OCI-LY1 (cell line): ENCODE measurements at regions not wholly inside any gene's neighbourhood (a gene's known extent, or its start where the extent isn't known, plus 50 kb on each side); places are given as distances from the start of the nearest gene placed in this dataset.

Experiments used
- H2AFZ ChIP-seq: fragments of 200-600 bp; sonication (generic), shearing (Covaris generic); 2 replicates; pipeline ENCODE4 v1.6.0; 2014; ENCODE audit warnings: antibody characterized with exemption, mild to moderate bottlenecking, low read length
- H3F3A ChIP-seq: fragments of 200-600 bp; sonication (generic), shearing (Covaris generic); 2 replicates; pipeline ENCODE4 v1.6.0; 2014; ENCODE audit warnings: mild to moderate bottlenecking, antibody characterized with exemption, low read length, moderate library complexity; ENCODE audit not compliant: insufficient read depth
- H3K27ac ChIP-seq: fragments of 200-600 bp; sonication (generic); 2 replicates; pipeline ENCODE4 v1.5.1; 2014; ENCODE audit warnings: low read length, mixed run types, mild to moderate bottlenecking, low read depth; ENCODE audit not compliant: poor library complexity, severe bottlenecking
- H3K27me3 ChIP-seq: fragments of 200-600 bp; sonication (generic); 2 replicates; pipeline ENCODE4 v1.6.0; 2014; ENCODE audit warnings: antibody characterized with exemption, mild to moderate bottlenecking, low read length, moderate library complexity; ENCODE audit not compliant: insufficient read depth
- H3K36me3 ChIP-seq: fragments of 200-600 bp; sonication (generic); 2 replicates; pipeline ENCODE4 v1.6.1; 2014; ENCODE audit warnings: mild to moderate bottlenecking, antibody characterized with exemption, low read length, moderate library complexity, mixed read lengths; ENCODE audit not compliant: insufficient read depth
- H3K4me1 ChIP-seq: fragments of 200-600 bp; sonication (generic); 2 replicates; pipeline ENCODE4 v1.5.1; 2014; ENCODE audit warnings: mild to moderate bottlenecking, low read length, moderate library complexity; ENCODE audit not compliant: insufficient read depth, severe bottlenecking
- H3K4me2 ChIP-seq: fragments of 200-600 bp; sonication (generic), shearing (Covaris generic); 2 replicates; pipeline ENCODE4 v1.6.1; 2014; ENCODE audit warnings: low read length
- H3K4me3 ChIP-seq: fragments of 200-600 bp; sonication (generic); 2 replicates; pipeline ENCODE4 v1.5.1; 2014; ENCODE audit warnings: low read length, low read depth, mild to moderate bottlenecking, mixed read lengths; ENCODE audit not compliant: poor library complexity, severe bottlenecking
- H3K79me2 ChIP-seq: fragments of 200-600 bp; shearing (Covaris generic); 2 replicates; pipeline ENCODE4 v1.6.1; 2016; ENCODE audit warnings: mixed run types, low read length, mixed read lengths; ENCODE audit not compliant: insufficient read depth
- H3K9ac ChIP-seq: fragments of 200-600 bp; sonication (generic), shearing (Covaris generic); 2 replicates; pipeline ENCODE4 v1.6.1; 2014; ENCODE audit warnings: mild to moderate bottlenecking, low read length, mixed read lengths
- H3K9me2 ChIP-seq: fragments of 200-600 bp; sonication (generic), shearing (Covaris generic); 2 replicates; pipeline ENCODE4 v1.6.1; 2014; ENCODE audit warnings: low read depth, mild to moderate bottlenecking, low read length, mixed read lengths
- H3K9me3 ChIP-seq: fragments of 200-600 bp; shearing (Covaris generic); 2 replicates; pipeline ENCODE4 v1.6.1; 2014; ENCODE audit warnings: low read length, mixed read lengths
- H4K20me1 ChIP-seq: fragments of 200-600 bp; sonication (generic), shearing (Covaris generic); 2 replicates; pipeline ENCODE4 v1.6.0; 2016; ENCODE audit warnings: mild to moderate bottlenecking, low read length; ENCODE audit not compliant: insufficient read depth
- CTCF ChIP-seq: fragments of 200-600 bp; sonication (generic), shearing (Covaris generic); IDR thresholded peaks from 2 replicates; pipeline ENCODE4 v1.5.1; 2017; ENCODE audit warnings: mild to moderate bottlenecking, antibody characterized with exemption, low read length, moderate library complexity, mixed read lengths
- EZH2 ChIP-seq: fragments of 200-600 bp; sonication (generic), shearing (Covaris generic); IDR thresholded peaks from 2 replicates; pipeline ENCODE4 v1.8.0; 2017; ENCODE audit warnings: borderline replicate concordance, mixed run types, mild to moderate bottlenecking, antibody characterized with exemption, low read length, moderate library complexity, mixed read lengths

- H3F3A ChIP-seq = no peaks in the 10 kb centered on the region
- H3K27ac ChIP-seq = no peak overlapping the region
- no peak for TF ChIP-seq CTCF
- TF ChIP-seq EZH2 = no peak
- H3K36me3 ChIP-seq = no peaks in the 10 kb centered on the region
- no peak overlapping the region for H3K4me3 ChIP-seq
- H3K4me2 ChIP-seq = no peak overlapping the region
- no peak overlapping the region for H2AFZ ChIP-seq
- no peak overlapping the region for H3K9ac ChIP-seq
- no peaks in the 10 kb centered on the region for H3K9me3 ChIP-seq
- no peaks in the 10 kb centered on the region for H3K9me2 ChIP-seq
- no peaks in the 10 kb centered on the region for H4K20me1 ChIP-seq
- no peaks in the 10 kb centered on the region for H3K27me3 ChIP-seq
- H3K4me1 ChIP-seq = no peaks in the 10 kb centered on the region
- H3K79me2 ChIP-seq = no peaks in the 10 kb centered on the region
Measured at GRCh38 chr14:56933446-56933845, 123.2 kb upstream of the OTX2 start.

GRCh38 chr14:56918849-56919574 lies 108.7 kb upstream of the OTX2 start:
- Histone ChIP-seq H4K20me1 (no peaks in the 10 kb centered on the region), H3K27me3 (no peaks in the 10 kb centered on the region), H3K4me3 (no peak overlapping the region), H2AFZ (no peak overlapping the region), H3K27ac (no peak overlapping the region), H3K4me2 (no peak overlapping the region), H3K9me2 (no peaks in the 10 kb centered on the region), H3K9me3 (no peaks in the 10 kb centered on the region), H3K4me1 (no peaks in the 10 kb centered on the region), H3F3A (no peaks in the 10 kb centered on the region), H3K79me2 (no peaks in the 10 kb centered on the region), H3K36me3 (no peaks in the 10 kb centered on the region), H3K9ac (no peak overlapping the region)
- no peak for TF ChIP-seq CTCF
- no peak for TF ChIP-seq EZH2

GRCh38 chr14:56905282-56905681 lies 95.0 kb upstream of the OTX2 start:
- Histone ChIP-seq H3K36me3 (no peaks in the 10 kb centered on the region), H4K20me1 (no peaks in the 10 kb centered on the region), H3K4me1 (no peaks in the 10 kb centered on the region), H3K27ac (no peak overlapping the region), H3K9me2 (no peaks in the 10 kb centered on the region), H3K9me3 (no peaks in the 10 kb centered on the region), H3K4me2 (no peak overlapping the region), H3K9ac (no peak overlapping the region), H2AFZ (no peak overlapping the region), H3K27me3 (no peaks in the 10 kb centered on the region), H3K4me3 (no peak overlapping the region), H3F3A (no peaks in the 10 kb centered on the region), H3K79me2 (no peaks in the 10 kb centered on the region)
- no peak for TF ChIP-seq CTCF
- TF ChIP-seq EZH2 = no peak
